A673 (cell line): ENCODE measurements at regions not wholly inside any gene's neighbourhood (a gene's known extent, or its start where the extent isn't known, plus 50 kb on each side); places are given as distances from the start of the nearest gene placed in this dataset.

ENCODE experiments used
- EZH2 ChIP-seq: fragments of 200-600 bp; sonication (generic); IDR thresholded peaks from 2 replicates; pipeline ENCODE4 v1.6.1; 2017; ENCODE audit warnings: borderline replicate concordance, low read depth, mild to moderate bottlenecking, mixed read lengths, antibody characterized with exemption, low read length; ENCODE audit not compliant: poor library complexity, severe bottlenecking
- TF ChIP-seq, protein P1 (sequence below): fragments of 300-800, 200-600 bp; sonication (generic); conservative IDR thresholded peaks from 2 replicates; pipeline ENCODE4 v1.5.1; 2017; ENCODE audit warnings: low read depth, mild to moderate bottlenecking, antibody characterized with exemption, low read length, moderate library complexity, mixed read lengths

- TF ChIP-seq, protein P1, sequence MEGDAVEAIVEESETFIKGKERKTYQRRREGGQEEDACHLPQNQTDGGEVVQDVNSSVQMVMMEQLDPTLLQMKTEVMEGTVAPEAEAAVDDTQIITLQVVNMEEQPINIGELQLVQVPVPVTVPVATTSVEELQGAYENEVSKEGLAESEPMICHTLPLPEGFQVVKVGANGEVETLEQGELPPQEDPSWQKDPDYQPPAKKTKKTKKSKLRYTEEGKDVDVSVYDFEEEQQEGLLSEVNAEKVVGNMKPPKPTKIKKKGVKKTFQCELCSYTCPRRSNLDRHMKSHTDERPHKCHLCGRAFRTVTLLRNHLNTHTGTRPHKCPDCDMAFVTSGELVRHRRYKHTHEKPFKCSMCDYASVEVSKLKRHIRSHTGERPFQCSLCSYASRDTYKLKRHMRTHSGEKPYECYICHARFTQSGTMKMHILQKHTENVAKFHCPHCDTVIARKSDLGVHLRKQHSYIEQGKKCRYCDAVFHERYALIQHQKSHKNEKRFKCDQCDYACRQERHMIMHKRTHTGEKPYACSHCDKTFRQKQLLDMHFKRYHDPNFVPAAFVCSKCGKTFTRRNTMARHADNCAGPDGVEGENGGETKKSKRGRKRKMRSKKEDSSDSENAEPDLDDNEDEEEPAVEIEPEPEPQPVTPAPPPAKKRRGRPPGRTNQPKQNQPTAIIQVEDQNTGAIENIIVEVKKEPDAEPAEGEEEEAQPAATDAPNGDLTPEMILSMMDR = no peak
- no peak for TF ChIP-seq EZH2
Observed at GRCh38 chr21:14829685-14830084, 235.1 kb downstream of the NRIP1 start.
